ENCODE measurements at regions not wholly inside any gene's neighbourhood (a gene's known extent, or its start where the extent isn't known, plus 50 kb on each side); places are given as distances from the start of the nearest gene placed in this dataset.

DNA sequence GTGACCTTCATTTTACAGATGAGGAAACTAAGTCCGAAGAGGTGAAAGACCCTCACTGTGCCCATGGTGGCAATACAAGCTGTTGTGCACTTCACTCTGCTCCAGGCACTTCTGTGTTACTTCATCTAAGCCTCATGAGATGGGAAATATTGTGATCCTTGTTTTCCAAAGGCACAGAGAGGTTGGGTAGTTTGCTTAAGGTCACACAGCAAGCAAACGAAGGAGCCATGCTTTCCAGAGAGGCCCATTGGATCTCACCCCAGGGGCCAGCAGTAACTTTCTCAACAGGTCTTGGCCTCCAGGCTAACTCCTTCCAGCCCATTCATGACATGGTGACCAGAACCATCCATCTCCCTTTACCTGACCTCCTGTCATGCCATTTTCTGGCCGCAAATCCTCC is 332.8 kb downstream of the MN1 start:
- TF ChIP-seq, protein P1, sequence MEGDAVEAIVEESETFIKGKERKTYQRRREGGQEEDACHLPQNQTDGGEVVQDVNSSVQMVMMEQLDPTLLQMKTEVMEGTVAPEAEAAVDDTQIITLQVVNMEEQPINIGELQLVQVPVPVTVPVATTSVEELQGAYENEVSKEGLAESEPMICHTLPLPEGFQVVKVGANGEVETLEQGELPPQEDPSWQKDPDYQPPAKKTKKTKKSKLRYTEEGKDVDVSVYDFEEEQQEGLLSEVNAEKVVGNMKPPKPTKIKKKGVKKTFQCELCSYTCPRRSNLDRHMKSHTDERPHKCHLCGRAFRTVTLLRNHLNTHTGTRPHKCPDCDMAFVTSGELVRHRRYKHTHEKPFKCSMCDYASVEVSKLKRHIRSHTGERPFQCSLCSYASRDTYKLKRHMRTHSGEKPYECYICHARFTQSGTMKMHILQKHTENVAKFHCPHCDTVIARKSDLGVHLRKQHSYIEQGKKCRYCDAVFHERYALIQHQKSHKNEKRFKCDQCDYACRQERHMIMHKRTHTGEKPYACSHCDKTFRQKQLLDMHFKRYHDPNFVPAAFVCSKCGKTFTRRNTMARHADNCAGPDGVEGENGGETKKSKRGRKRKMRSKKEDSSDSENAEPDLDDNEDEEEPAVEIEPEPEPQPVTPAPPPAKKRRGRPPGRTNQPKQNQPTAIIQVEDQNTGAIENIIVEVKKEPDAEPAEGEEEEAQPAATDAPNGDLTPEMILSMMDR (IDR thresholded peaks at IDR 0.05): no peak
- no peak for TF ChIP-seq POLR2A (IDR thresholded peaks at IDR 0.05)

All from prostate gland (tissue), 2 donors.